SK-N-SH (cell line): ENCODE measurements at regions not wholly inside any gene's neighbourhood (a gene's known extent, or its start where the extent isn't known, plus 50 kb on each side); places are given as distances from the start of the nearest gene placed in this dataset.

ENCODE experiments used
- CTCF ChIP-seq: fragments of 200-600 bp; sonication (generic); IDR thresholded peaks from 2 replicates; pipeline ENCODE4 v1.6.1; 2017; ENCODE audit warnings: antibody characterized with exemption, mild to moderate bottlenecking, moderate library complexity
- POLR2AphosphoS5 ChIP-seq: IDR thresholded peaks from 2 replicates; pipeline ENCODE4 v1.6.1; 2012; ENCODE audit warnings: low read depth, low read length
- TAF1 ChIP-seq: IDR thresholded peaks from 2 replicates; pipeline ENCODE4 v1.6.1; 2012; ENCODE audit warnings: low read depth, mild to moderate bottlenecking, low read length, moderate library complexity, borderline replicate concordance

DNA sequence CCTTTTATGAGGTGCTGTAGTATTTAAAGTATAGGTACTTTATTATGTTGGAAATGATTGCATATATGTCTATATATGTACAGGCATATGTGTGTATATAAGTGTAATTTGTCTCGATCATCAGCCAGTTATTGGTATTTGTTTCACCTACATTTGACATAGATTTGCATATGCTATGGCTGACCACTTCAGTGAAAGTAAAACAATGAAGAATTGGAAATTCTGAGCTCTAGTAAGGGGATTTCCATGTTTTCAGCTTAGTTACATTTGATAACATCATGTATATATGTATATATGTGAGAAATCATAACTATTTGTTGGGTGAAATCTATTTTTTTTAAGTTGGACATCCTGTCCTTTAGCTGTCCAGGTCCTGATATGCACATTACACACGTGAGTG lies 1303.9 kb downstream of the EFNB2 start:
- TF ChIP-seq CTCF: no peak
- TF ChIP-seq POLR2AphosphoS5: no peak
- no peak for TF ChIP-seq TAF1
